22Rv1 (cell line): ENCODE measurements at regions not wholly inside any gene's neighbourhood (a gene's known extent, or its start where the extent isn't known, plus 50 kb on each side); places are given as distances from the start of the nearest gene placed in this dataset.
"Not testable (repeated sequence)": the region's sequence is repeated elsewhere in the genome, so short reads cannot be mapped to it uniquely, and the experiment has no call there.

Experiments used
- H3K27ac ChIP-seq: fragments of 450-650 bp; 2 replicates; pipeline ENCODE4 v1.5.1; 2017
- CTCF ChIP-seq: fragments of 450-650 bp; IDR thresholded peaks from 2 replicates; pipeline ENCODE4 v1.5.1; 2017; ENCODE audit warnings: mild to moderate bottlenecking
- ZFX ChIP-seq: fragments of 450-650 bp; IDR thresholded peaks from 2 replicates; pipeline ENCODE4 v1.6.1; 2017; ENCODE audit warnings: antibody characterized with exemption, borderline replicate concordance

- no peak overlapping the region for H3K27ac ChIP-seq
- no peak for TF ChIP-seq CTCF
- TF ChIP-seq ZFX, result no peak
These were observed 271.3 kb upstream of the SPTLC3 start for GRCh38 chr20:12737497-12737896.

- H3K27ac ChIP-seq, result no peak overlapping the region
- TF ChIP-seq CTCF (no peak), ZFX (no peak)
These were observed 270.9 kb upstream of the SPTLC3 start for GRCh38 chr20:12737900-12738299.

DNA sequence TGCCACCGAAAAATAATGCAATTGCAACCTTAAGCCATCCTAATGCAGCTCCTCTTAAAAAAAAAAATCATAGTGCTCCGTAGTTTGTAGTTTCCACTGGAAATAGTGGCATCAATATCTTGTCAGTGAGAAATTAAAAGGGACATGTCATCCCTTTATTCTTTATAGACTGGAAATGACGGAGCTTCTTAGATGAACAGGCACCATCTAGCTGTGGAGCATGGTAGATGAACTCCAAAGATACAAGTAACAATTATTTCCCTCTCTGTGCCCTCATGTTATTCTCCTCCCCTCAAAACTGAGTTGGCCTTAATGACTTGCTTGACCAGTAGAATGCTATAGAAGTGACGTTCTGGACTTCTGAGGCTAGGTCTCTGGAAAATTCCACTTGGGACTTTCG, 268.1 kb upstream of the SPTLC3 start:
- no peak overlapping the region for H3K27ac ChIP-seq
- TF ChIP-seq CTCF, result no peak
- no peak for TF ChIP-seq ZFX

DNA sequence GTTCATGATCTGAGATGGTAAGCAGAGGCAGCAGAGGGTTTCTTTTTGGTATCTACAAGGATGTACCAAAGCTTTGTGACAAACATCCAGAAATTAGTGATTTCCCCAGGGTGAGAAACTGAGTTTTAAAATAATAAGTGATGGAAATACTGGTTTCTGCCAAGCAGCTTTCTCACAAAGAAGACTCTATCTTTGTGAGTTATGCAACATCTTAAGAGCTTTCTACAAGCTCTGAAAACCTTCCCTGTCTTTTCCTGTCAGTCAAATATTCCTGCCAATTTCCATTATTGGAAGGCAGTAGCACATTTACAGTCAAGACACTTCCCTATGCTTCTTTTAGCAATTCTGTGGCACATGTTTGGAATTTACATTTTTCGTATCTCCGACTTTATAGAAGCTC, 264.7 kb upstream of the SPTLC3 start:
- TF ChIP-seq CTCF (no peak), ZFX (no peak)
- no peak overlapping the region for H3K27ac ChIP-seq

- H3K27ac ChIP-seq, result no peak overlapping the region
- TF ChIP-seq CTCF (no peak), ZFX (no peak)
These were observed 260.3 kb upstream of the SPTLC3 start for GRCh38 chr20:12748359-12748994.

DNA sequence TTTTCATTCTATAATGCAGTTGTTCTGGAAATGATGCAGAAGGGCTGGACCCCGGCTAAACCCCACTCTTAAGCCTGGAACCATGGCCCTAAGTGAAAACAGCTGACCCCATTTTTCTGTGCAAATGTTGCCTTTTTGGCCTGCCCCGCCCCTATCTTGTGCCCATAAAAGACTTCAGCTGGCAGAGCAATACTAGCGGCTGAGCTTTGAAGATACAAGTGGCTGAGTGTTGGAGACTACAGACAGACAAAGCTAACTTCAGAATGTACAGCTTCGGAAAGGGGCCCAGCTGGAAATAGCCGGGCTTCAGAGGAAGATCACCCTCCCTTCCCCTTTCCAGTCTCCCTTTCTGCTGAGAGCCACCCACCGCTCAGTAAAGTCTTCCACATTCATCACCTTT, 258.6 kb upstream of the SPTLC3 start:
- no peak for TF ChIP-seq ZFX
- TF ChIP-seq CTCF, result no peak
- no peak overlapping the region for H3K27ac ChIP-seq

DNA sequence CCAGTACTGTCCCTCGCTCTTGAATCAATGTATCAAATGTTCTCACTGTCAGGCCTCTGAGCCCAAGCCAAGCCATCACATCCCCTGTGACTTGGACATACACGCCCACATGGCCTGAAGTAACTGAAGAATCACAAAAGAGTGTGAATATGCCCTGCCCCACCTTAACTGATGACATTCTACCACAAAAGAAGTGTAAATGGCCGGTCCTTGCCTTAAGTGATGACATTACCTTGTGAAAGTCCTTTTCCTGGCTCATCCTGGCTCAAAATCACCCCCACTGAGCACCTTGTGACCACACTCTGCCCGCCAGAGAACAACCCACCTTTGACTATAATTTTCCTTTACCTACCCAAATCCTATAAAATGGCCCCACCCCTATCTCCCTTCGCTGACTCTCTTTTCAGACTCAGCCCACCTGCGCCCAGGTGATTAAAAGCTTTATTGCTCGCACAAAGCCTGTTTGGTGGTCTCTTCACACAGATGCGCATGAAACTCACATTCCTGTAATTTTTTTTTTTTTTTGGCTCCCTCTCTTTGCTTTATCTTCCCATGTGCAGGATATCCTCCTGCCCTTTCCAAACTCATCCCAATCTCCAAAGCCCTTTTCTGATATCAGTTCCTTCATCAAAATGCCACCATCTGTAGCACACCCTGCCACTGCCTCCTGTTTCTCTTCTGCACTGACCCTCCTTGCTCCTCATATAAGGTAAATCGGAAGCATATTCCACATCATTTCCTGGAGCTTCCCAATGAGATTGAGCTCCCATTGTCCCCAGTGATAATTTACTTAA, 255.7 kb upstream of the SPTLC3 start:
- not testable (repeated sequence) for H3K27ac ChIP-seq

- not testable (repeated sequence) for H3K27ac ChIP-seq
These were observed 255.0 kb upstream of the SPTLC3 start for GRCh38 chr20:12753742-12754141.

DNA sequence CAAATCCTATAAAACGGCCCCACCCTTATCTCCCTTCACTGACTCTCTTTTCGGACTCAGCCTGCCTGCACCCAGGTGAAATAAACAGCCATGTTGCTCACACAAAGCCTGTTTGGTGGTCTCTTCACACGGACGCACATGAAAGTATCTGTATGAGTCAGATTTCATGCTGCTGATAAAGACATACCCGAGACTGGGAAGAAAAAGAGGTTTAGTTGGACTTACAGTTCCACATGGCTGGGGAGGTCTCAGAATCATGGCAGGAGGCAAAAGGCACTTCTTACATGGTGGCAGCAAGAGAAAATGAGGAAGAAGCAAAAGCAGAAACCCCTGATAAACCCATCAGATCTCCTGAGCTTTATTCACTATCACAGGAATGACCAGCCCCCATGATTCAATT, 249.3 kb upstream of the SPTLC3 start:
- H3K27ac ChIP-seq, result not testable (repeated sequence)
